ENCODE measurements at regions not wholly inside any gene's neighbourhood (a gene's known extent, or its start where the extent isn't known, plus 50 kb on each side); places are given as distances from the start of the nearest gene placed in this dataset.

DNA sequence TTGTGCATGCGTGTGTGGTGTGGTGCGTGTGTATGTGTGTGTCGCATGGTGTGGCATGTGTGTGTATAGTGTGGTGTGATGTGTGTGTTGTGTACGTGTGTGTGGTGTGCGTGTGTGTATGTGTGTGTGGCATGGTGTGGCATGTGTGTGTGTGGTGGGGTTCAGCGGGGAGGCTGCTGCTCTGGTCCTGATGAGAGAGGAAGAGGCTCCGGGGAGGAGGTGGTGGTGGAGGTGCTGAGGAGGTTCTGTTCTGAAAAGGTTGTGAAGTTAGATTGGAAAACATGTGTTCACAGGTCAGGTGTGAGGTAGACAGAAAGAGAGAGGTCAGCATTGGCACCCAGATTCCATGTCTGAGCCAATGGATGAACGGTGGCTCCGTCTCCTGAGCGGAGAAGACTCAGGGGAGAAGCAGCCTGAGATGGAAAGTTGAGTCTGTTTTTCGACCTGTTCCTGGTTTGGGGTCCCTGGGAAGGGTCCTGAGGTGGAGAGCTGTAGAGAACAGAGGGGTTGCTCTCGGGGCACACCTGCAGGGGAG lies 67.2 kb upstream of the HDAC4 start:
- DNase-seq (ENCODE audit: low spot score): no peak

DNA sequence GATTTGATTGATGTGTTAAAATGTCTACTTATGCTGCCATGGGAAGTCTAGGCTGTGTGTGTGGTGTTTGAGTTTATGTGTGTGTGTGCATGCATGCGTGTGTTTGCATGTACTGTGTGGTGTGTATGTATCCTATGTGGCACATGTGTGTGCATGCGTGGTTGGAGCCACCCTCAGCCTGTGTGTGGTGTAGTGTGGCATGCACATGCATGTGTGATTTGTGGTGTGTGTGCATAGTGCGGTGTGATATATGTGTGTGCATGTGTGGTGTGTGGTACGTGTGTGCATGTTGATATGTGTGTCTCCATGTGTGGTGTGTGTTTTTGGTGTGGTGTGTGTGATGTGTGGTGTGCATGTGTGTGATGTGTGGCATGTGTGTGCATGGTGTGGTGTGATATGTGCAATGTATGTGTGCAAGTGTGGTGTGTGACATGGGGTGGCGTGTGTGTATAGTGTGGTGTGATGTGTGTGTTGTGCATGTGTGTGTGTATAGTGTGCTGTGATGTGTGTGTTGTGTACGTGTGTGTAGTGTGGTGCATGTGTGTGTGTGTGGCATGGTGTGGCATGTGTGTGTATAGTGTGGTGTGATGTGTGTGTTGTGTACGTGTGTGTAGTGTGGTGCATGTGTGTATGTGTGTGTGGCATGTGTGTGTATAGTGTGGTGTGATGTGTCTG lies 66.6 kb upstream of the HDAC4 start:
- no peak for DNase-seq (ENCODE audit: low spot score)

DNA sequence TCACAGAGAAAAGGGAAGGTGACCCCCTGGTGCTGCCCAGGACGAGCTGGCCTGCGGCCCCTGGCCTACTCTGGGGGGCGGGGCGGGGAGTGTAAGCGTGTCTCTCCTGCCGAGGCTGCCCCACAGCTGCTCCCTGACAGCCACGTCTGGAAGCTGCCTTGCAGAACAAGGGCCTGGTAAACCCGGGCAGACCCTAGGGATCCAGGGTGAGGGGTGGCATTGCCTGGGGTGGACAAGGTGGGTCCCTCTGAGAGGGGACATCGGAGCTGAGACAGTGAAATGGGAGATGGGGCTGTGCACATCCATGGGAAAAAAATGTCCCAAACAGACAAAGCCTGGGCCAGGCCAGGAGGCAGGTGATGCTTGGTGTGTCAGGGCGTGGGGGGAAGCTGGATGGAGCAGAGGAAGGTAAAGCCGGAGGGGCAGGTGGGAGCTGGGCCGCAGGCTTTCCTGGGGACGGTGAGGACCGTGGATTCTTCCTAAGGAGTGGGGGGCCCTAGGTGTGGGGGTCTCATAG lies 66.0 kb upstream of the HDAC4 start:
- no peak for DNase-seq (ENCODE audit: low spot score)

DNA sequence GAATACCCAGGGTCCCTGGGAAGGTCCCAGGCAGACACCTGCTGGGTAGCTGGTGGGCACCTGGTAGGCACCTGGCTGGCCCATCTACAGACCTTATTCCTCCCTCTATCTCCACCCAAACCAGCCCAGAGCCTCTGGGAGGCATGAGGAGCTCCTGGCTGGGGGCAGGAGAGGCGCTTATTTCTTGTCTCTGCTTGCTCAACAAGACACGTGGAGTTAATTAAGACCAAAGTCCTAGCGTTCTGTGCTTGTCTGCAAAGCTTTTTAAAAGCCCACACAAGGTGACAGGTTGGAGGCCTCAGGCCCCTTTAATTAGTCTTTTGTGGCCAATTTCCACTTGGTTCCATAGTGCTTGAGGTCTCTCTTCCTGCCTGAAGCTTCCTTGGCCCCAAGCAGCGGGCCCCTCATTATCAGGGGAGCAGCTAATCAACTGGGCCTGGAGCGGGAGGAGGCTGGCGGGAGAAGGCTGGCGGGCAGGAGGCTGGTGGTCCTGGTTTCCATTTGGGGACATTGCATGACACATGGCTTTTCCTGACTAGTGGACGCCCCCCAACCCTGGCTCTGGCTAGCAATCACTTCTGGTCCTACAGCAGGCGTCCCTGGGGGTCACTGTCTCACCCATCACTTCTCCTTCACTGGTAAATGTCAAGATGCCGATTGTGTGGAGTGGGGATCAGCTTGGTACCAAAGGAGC lies 65.4 kb upstream of the HDAC4 start:
- no peak for DNase-seq (ENCODE audit: low spot score)

DNA sequence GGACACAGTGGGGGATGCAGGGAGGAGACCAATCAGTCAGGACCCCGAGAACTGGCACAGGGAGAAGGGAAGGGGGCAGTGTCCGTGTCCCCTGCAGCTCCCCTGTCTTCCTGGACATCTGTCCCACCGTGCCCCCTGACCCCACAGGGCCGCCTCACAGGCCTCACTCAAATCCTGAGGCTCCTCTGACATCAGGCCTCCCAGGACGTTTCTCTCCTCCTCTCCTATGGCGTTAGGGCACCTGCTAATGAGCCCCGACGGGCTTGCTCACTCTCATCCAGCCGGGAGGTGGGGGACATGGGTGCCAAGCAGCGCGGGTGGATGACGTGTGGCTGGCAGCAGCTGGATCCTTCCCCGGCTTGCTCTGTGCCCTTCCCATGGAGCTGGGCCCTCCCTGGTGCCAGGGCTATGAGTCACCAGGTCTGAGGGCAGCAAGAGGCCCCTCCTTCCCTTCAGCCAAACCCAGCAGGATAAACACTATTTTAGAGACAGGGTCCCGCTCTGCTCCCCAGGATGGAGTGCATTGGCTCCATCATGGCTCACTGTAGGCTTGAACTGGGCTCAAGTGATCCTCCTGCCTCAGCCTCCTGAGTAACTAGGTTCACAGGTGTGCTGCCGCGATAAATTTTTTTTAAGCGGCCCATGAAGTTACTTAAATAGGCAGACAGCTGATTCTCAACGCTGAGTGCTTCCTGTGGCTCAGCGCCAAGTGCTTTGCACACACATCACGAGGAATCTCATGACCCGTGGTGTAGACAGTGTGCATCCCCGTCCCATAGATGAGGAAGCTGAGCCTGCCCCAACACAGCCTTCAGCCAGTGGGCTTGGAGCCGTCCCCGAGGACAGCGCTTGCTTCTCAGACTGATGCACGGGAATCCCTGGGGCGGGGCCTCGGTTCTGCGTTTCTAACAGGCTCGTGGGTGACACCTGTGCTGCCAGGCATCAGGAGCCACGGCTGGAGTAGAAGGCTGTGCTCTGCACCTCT lies 64.5 kb upstream of the HDAC4 start:
- no peak for DNase-seq (ENCODE audit: low spot score)

DNA sequence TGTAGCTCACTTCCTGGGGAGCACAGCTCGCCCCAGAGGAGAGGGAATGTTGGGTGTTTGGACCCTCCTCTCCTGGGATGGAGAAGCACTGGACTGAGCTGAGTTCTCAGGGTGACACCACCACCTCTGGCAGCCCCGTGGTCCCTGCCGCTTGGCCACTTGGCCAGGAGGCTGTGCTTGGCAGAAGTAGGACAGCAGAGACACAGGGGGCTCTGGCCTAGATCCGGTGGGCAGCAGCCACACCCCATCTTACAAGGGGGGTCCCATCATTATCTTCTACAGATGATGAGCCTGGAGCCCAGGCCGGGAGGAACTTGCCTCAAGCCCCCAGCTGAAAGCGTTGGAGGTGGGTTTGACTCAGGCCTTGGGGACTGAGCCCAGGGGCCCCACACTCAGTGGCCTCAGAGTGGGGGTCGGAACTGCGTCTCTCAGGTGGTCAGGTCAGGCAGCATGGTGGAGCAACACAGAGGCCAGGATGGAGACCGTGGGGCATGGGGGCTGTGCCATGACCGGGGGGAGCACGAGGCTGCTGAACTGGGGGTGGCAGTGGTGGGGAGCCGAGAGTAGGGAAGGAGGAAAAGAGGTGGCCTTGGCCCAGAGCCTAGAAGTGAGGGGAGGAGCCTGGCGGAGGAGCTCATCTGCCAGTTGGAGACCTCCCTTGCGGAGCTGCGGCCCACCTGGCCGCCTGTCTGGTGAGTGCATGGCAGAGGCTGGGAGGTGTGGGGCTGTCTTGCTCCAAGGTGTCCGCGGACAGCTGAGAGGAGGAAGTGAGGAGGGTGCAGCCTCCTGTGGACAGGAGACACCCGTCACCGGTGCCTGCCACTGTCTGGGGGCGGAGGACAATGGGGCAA lies 63.6 kb upstream of the HDAC4 start:
- DNase-seq (ENCODE audit: low spot score): no peak

DNA sequence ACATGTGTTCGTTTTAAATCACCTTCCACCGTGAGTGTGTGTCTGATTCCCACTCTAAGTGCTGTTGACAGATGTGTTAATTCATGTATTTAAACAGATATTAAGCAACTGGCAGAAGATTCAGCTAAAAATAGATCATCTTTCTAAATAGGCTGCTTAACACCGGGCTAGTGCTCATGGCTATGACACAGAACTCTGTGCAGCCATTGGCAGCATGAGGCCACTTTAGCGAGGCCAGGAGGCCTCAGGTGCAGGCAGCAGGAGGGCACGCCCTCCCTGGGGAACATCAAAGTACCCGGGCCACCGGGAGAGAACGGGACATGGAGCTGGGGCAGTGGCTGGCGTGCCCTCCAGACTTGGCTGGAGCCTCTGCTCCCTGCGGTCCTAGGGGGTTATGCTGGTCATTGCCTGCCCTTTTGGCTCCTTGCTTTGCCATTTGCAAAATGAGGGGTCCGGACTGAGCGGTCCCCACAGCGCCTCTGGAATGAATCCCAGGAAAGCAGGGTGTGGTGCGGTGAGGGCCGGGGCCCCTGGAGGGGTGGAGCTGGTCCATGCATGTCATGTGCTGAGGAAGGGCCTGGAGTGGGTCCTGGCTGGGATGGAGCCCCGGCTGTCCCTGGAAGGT lies 62.8 kb upstream of the HDAC4 start:
- DNase-seq (ENCODE audit: low spot score): no peak

DNA sequence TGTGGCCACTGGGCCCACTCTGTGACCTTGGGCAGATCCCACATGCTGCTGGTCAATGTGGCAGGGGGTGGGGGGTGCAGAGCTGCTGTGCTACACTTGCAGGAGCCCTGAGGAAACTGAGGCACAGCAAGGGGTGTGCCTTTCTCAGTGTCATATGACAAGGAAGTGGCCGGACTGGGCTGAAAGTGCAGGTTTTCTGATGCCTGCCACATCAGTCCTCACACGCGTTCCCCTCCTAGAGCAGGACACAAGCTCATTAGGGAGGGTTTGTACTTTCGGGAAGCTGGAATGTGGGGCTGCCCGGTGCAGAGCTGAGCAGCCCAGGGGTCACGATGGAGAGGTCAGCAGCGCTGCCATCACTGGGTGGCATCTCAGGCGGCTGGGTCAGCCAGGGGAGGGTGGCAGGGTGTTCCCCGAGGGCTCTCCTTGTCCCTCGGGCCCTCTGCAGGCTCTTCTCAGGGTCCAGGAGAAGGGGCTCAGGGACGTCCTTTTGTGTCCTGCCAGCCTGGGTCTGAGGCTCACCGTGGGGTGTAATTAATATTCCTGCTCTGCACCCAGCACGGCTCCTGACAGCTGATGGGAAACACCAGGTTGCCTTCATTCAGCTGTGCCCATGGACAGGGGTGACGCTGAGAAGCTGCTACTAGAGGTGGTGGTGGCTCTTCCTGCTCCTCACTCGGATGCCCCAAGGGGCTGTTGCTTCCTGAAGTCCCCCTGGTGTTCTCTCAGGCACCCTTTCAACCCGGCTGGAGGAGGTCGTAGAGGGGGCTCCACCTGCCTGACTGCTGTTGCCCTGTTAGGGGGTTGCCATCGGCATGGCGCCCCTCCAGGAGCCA lies 62.1 kb upstream of the HDAC4 start:
- no peak for DNase-seq (ENCODE audit: low spot score)

DNA sequence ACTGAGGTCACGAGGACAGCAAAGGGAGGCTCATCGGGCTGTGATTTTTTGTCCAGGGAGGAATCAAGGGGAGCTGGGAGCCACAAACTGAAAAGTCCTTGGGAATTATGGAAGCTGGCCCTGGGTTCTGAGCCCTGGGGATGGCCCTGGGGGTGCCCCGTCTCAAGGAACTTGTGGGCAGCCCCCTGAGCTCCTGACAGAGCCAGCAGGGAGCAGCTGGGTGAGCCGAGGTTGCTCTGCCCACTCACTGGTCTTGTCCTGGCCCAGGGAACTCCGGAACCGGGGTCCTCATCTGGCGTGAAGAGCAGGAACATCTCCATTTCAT lies 61.3 kb upstream of the HDAC4 start:
- DNase-seq (ENCODE audit: low spot score): no peak

DNA sequence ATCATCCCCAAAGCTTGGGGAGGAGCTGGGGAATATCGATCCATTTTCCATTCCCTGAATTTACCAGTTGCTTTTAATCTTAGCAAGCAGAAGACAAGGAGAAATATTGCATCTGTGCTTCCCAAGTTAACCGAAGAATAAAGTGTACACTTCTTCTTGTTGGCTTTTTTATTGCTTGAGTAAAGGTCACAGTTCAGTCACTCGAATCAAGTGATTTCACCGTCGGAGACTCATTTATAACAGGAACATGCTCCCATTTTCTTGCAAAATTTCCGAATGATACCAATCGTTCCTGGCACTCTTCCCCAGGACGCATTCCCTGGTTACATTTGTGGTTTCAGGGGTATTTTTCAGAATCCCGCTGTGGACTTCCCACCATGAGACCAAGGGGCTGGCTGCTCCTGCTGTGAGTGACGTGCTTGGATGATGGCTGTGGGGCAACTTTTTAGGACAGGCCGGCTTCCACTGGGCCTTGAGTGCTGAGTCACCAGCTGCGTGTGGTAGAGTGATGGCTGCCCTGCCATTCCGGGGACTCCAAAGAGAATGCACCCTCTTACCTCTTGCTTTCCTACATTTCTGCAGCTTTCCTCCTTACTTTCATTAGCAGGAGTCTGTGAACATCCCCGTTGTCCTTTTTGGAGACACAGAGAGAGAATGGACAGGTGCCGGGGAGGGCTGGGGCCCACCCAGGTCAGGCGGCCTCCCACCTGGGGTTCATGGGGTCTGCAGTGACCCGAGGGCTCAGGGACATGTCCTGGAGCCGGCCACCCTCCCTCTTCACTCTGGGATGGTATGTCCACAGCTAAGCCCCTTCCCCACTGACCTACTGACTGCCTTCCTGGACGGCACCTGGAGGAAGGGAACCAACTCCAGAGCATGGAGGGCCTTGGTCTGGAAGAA lies 60.7 kb upstream of the HDAC4 start:
- DNase-seq (ENCODE audit: low spot score): no peak

DNA sequence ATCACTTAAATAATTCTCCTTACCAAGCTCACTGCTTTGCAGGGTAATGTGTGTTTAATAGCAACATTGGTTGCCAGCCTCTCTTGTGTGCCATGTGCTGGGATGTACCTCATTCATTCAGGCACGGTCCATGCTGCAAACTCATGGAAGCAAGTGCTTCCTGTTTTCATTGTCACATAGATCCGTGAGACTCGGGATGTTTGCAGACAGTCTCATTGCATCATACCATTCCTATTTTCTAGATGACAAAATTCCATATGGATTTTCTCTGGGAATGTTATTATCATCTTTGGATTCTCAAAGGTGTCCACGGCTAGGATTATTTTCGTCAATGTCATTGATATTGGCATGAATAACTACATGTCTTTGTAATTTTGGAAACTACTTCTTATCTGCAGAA lies 60.0 kb upstream of the HDAC4 start:
- no peak for DNase-seq (ENCODE audit: low spot score)

DNA sequence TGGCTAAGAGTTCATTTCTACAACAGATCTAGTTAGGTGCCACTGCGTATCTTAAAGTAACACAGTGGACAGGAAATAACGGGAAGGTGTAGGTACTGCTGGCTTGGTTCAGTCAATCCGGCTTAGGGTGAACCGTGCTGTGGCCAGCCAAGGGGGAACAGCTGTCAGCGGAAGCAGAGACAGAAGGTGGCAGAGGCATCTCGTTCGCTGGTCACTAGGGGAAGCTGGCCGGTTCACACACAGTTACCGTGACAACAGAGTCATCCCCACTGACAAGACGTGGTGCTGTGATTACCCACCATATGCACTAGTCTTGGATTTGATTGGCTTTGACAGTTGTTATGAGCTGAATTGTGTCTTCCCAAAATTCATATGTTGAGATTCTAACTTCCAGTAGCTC lies 58.8 kb upstream of the HDAC4 start:
- no peak for DNase-seq (ENCODE audit: low spot score)

DNA sequence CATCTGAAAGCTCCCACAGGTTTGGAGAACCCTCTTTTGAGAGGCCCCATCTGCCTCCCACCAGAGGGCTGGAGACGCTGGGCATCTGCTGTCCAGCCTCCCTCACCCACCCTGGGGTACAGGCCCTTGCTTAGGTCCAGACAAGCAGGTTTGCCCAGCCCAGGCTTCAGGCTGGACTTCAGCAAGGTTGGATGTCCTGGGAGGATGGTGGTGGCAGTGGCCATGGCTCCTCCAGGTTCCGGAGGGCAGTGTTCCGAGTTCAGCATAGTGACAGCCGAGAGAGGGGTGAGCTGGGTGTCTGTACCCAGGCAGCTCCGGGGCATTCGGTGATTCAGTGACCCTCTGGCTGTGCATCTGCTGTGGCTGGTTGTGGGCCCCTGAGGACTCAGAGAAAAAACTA lies 58.2 kb upstream of the HDAC4 start:
- DNase-seq (ENCODE audit: low spot score): no peak

DNA sequence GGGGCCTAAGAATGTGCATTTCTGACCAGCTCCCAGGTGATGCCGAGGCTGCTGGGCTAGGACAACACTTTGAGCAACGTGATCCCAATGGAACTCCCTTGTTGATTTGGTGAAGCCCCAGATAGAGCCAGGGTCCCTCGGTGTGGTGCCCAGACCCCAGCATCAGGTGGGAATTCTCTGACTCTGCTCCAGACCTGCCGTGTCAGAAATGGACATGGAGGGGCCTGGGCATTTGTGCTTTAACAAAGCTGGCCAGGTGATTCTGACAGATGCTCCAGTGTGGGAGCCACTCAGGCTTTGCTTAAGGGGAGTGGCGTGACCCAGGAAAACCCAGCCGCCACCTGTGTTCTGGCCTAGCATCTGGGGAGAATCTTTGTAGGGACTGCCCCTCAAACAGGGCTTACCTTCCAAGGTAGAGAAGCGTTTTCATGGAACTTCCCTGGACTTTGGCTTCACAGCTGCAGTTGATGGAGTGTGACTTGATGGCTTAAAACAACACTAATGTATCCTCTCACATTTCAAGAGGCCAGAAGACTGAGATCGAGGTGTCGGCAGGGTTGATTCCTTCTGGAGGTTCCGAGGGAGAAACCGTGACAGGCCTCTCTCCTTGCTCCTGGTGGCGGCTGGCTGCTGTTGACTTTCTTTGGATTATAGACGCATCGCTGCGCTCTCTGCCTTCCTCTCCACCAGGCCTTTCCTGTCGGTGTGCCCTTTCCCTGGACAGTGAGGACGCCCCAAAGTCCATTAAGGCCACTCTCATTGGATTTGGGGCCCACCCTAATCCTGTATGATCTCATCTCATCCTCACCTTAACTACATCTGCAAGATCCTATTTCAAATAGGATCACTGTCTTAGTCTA lies 57.0 kb upstream of the HDAC4 start:
- DNase-seq (ENCODE audit: low spot score): no peak

DNA sequence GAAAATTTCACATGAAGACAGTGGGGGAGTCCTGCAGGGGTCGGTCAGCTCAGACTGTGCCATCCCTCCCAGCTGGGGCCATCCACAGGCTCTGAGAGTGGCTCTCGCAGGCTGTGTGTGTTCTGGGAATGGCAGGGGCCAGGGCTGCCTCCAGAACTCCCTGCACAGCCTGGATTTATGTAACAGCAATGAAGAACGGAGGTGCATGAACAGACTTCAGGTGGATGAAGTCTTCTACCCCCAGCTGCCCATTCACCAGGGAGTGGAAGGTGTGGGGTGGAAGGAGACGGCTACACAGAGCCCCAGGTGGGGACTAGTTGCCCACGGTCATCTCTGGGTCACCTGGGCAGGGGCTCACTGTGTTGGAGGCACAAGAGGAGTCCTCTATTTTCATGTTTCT lies 56.1 kb upstream of the HDAC4 start:
- DNase-seq (ENCODE audit: low spot score): no peak

DNA sequence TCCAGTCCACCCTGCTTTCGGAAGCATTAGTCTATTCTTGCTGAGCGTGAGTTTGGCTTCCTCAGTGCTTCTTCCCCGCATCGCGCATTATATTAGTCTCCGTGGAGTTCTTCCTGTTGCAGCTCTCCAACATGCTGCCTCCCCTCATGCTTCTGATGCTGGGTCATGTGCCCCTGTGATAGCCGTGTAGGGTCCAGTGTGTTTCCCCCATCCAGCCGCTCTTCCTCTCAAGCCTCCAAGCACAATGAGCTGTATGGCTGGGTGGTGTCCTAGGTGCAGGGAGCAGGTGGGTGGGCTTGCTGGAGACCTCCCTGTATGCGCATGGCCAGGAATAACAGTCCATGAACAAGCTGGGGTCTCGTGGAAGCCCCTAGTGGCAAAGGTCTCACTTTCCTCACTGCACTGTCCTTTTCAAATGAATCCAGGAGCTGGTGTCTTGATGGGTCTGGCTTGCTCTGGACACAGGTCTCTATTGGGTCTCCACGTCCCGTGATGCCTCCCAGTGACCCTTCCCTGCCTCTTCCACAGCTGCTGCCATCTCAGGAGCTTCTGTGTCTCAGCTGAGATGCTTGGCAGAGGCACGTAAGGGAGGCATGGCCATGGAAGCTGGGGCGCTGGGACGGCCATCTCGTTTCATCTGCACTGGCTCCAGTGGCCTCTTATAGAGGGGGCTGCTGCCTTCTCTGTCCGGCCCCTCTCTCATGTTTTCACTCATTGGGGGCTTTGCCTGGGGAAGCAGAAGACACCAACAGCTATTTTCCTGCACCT lies 54.8 kb upstream of the HDAC4 start:
- no peak for DNase-seq (ENCODE audit: low spot score)

DNA sequence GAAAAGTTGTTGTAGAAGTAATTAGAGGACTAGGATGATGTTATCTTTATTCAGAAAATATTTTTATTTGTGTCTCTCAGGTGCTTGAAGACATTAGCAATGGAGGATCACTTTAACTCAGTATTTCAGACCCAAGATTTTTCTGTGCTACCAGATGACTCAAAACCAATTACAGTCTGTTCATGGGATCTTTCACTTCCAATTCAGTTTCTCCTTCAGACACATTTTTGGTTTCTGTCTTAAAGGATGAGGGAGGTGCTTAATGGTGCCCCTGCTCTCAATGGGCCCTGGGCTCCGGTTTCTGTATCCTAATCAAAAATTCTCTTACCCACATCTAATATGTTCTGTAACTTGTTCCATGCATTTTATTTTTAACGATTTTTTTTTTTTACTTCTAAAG lies 53.7 kb upstream of the HDAC4 start:
- no peak for DNase-seq (ENCODE audit: low spot score)
